ENCODE measurements at regions not wholly inside any gene's neighbourhood (a gene's known extent, or its start where the extent isn't known, plus 50 kb on each side); places are given as distances from the start of the nearest gene placed in this dataset.

- DNase-seq = no peak
These were observed 62.8 kb upstream of the PROK2 start for GRCh38 chr3:71847794-71848193.

GRCh38 chr3:71846185-71846584, 61.2 kb upstream of the PROK2 start:
- no peak for DNase-seq

GRCh38 chr3:71843071-71843470, 58.1 kb upstream of the PROK2 start:
- DNase-seq = no peak

- no peak for DNase-seq
These were observed 53.5 kb upstream of the PROK2 start for GRCh38 chr3:71838406-71838805.
